Ovary (tissue), 3 donors: ENCODE measurements at regions not wholly inside any gene's neighbourhood (a gene's known extent, or its start where the extent isn't known, plus 50 kb on each side); places are given as distances from the start of the nearest gene placed in this dataset.
"Not testable (repeated sequence)": the region's sequence is repeated elsewhere in the genome, so short reads cannot be mapped to it uniquely, and the experiment has no call there.

Source experiments
- EP300 ChIP-seq: sonication (generic); formaldehyde crosslinking; IDR thresholded peaks from one replicate; pipeline ENCODE4 v1.6.1; 2017; ENCODE audit warnings: antibody characterized with exemption
- POLR2A ChIP-seq: fragments of 450-650 bp; IDR thresholded peaks from one replicate; pipeline ENCODE4 v1.6.1; 2017; ENCODE audit warnings: antibody characterized with exemption, mild to moderate bottlenecking, moderate library complexity
- TF ChIP-seq, protein P1 (sequence below), 3 donors: fragments of 450-650 bp in 2 of 3; fragments of 200-600 bp in 1 of 3; IDR thresholded peaks; one replicate each; pipeline versions ENCODE4 v1.5.1 to v1.8.0; 2016 to 2022; ENCODE audit warnings: antibody characterized with exemption in 3 of 3, mild to moderate bottlenecking in 1 of 3
- donor health status: DM: no; HTN: no; CAD: no.

- TF ChIP-seq, protein P1, sequence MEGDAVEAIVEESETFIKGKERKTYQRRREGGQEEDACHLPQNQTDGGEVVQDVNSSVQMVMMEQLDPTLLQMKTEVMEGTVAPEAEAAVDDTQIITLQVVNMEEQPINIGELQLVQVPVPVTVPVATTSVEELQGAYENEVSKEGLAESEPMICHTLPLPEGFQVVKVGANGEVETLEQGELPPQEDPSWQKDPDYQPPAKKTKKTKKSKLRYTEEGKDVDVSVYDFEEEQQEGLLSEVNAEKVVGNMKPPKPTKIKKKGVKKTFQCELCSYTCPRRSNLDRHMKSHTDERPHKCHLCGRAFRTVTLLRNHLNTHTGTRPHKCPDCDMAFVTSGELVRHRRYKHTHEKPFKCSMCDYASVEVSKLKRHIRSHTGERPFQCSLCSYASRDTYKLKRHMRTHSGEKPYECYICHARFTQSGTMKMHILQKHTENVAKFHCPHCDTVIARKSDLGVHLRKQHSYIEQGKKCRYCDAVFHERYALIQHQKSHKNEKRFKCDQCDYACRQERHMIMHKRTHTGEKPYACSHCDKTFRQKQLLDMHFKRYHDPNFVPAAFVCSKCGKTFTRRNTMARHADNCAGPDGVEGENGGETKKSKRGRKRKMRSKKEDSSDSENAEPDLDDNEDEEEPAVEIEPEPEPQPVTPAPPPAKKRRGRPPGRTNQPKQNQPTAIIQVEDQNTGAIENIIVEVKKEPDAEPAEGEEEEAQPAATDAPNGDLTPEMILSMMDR (IDR thresholded peaks at IDR 0.05) = not testable (repeated sequence)
- not testable (repeated sequence) for TF ChIP-seq POLR2A, EP300
Observed at GRCh38 chr9:1903080-1903704, 112.0 kb upstream of the SMARCA2 start.
